Bronchial epithelial cell (primary cell): ENCODE measurements at regions not wholly inside any gene's neighbourhood (a gene's known extent, or its start where the extent isn't known, plus 50 kb on each side); places are given as distances from the start of the nearest gene placed in this dataset.

Source experiments
- DNase-seq: peaks from one replicate; pipeline ENCODE4 v3.0.0-alpha.2; 2010; ENCODE audit warnings: low read depth
- FAIRE-seq: peaks from 2 replicates; lab custom pipeline; 2011; peaks lifted over from hg19 to GRCh38; lab: Jason Lieb, UNC
- H3K27me3 ChIP-seq: 2 replicates; pipeline ENCODE4 v1.5.1; 2011; ENCODE audit warnings: low read length; ENCODE audit not compliant: control insufficient read depth, insufficient read depth
- H3K36me3 ChIP-seq: 2 replicates; pipeline ENCODE4 v1.5.1; 2011; ENCODE audit warnings: low read length; ENCODE audit not compliant: control insufficient read depth, insufficient read depth
- H3K4me3 ChIP-seq: 2 replicates; pipeline ENCODE4 v1.5.1; 2011; ENCODE audit warnings: mild to moderate bottlenecking, low read depth, low read length, control low read depth
- TF ChIP-seq, protein P1 (sequence below): IDR thresholded peaks from 2 replicates; pipeline ENCODE4 v1.5.1; 2011; ENCODE audit warnings: mild to moderate bottlenecking, moderate library complexity, low read length, control low read depth, inconsistent platforms; ENCODE audit not compliant: insufficient read depth, severe bottlenecking

DNA sequence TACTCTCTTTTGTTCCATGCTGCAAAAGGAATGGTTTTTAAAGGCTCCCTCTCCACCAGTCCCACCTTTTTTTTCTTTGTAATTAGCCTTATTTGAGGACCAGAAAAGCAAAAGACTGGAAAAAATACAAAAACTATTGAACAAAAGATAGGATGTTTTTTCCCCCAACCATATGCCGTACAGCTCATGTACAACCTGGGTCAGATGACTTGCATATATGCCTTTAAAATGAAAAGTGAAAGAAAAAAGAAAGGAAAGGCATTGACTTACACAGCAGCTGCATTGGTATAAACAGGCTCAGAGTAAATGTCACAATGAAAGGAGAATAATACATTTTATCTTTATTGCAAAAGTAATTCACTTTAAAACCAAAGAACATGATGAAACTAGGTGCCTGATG is 69.5 kb upstream of the CMC1 start:
- no peak for FAIRE-seq
- TF ChIP-seq, protein P1, sequence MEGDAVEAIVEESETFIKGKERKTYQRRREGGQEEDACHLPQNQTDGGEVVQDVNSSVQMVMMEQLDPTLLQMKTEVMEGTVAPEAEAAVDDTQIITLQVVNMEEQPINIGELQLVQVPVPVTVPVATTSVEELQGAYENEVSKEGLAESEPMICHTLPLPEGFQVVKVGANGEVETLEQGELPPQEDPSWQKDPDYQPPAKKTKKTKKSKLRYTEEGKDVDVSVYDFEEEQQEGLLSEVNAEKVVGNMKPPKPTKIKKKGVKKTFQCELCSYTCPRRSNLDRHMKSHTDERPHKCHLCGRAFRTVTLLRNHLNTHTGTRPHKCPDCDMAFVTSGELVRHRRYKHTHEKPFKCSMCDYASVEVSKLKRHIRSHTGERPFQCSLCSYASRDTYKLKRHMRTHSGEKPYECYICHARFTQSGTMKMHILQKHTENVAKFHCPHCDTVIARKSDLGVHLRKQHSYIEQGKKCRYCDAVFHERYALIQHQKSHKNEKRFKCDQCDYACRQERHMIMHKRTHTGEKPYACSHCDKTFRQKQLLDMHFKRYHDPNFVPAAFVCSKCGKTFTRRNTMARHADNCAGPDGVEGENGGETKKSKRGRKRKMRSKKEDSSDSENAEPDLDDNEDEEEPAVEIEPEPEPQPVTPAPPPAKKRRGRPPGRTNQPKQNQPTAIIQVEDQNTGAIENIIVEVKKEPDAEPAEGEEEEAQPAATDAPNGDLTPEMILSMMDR: no peak
- H3K4me3 ChIP-seq: no peak overlapping the region
- H3K27me3 ChIP-seq: no peaks in the 10 kb centered on the region
- DNase-seq: no peak
- no peaks in the 10 kb centered on the region for H3K36me3 ChIP-seq

DNA sequence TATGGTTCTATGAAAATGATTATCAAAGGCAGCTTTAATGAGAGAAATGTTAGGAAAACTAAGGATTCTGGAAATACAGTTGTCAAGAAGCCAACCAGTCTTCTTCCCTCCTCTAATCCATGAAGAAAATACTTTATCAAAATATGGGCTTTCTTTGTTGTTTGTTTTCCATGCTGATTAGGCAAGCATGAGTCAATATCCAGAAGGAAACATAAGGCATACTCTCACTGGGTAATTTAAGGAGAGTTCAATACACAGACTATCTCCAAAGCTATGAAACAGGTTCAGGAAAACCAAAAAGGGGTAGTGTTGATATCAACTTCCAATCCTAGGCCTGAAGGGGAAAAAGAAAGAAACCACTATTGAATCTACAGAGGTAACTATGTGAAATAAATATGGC is 68.7 kb upstream of the CMC1 start:
- no peak overlapping the region for H3K4me3 ChIP-seq
- no peak for FAIRE-seq
- no peaks in the 10 kb centered on the region for H3K36me3 ChIP-seq
- TF ChIP-seq, protein P1: no peak
- peak; percentile 7 for DNase-seq
- no peaks in the 10 kb centered on the region for H3K27me3 ChIP-seq

DNA sequence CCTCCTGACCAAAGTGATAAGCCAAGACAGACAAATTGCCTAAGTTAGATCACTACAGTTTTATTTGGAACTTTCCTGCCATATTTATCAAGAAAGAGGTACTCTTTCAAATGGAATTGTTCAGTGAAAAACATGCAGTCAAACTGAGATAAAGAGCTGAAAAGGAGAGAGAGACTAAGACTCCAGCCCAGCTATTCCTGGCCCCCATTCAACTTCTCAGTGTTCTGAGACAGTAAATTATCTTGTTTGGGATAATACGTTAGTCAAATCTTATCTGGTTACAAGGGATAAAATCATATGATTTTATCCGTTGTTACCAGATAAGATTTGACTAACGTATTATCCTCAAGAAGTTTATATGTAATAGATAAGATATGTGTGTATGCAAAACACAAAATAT is 67.6 kb upstream of the CMC1 start:
- Histone ChIP-seq H3K4me3 (no peak overlapping the region), H3K36me3 (no peaks in the 10 kb centered on the region), H3K27me3 (no peaks in the 10 kb centered on the region)
- TF ChIP-seq, protein P1: no peak
- DNase-seq: no peak
- no peak for FAIRE-seq

DNA sequence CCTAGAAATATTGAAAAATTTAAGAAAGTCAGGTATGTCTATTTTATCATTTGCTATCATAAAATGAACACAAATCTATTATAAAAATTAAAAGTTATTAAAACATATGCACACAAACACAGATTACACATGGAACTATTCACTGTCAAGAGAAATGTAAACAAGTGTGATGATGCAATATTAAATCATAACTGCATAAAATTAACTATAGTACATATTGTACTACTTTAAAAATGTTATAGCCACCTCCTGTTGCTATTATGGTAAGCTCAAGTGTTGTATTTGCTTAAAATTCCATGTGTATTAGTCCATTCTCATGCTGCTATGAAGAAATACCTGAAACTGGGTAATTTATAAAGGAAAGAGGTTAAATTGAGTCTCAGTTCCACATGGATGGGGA is 54.7 kb upstream of the CMC1 start:
- no peak overlapping the region for H3K4me3 ChIP-seq
- H3K27me3 ChIP-seq: no peaks in the 10 kb centered on the region
- no peak for FAIRE-seq
- DNase-seq: peak; percentile 10
- H3K36me3 ChIP-seq: no peaks in the 10 kb centered on the region
- TF ChIP-seq, protein P1: no peak

DNA sequence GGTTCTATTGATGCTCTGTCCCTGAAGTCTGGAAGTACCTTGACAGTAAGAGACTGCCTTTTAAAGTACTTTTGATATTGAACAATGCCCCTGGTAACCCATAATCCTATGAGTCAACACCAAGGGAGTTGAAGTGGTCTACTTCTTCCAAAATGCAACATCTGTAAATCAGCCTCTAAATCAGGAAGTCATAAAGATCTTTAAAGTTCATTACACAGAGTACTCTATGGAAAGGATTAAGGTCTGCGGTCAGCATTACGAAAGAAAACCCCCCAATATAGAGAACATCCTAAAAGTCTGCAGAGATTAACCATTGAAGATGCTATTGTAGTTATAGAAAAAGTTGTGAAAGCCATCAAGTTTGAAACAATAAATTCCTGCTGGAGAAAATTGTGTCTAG is 52.7 kb upstream of the CMC1 start:
- TF ChIP-seq, protein P1: no peak
- no peak for DNase-seq
- no peak for FAIRE-seq
- Histone ChIP-seq H3K27me3 (no peaks in the 10 kb centered on the region), H3K4me3 (no peak overlapping the region), H3K36me3 (no peaks in the 10 kb centered on the region)

DNA sequence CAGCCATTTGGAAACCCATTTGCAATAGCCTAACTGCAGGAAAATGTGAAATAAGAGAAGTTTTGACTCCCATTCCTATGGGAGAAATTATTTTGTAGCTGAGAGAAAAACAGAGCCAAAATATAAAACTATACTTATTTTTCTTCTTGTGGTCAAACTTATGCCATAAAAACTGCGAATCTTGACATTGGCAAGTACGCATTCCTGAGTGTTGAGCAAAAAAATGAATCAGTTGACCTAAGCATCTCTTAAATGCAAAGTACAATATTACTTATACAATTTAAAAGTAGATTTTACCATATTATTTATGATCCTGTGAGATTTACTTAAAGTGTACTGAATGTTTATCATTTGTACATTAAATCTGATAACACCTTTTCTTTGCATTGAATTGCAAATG is 50.1 kb upstream of the CMC1 start:
- no peaks in the 10 kb centered on the region for H3K36me3 ChIP-seq
- no peak for DNase-seq
- FAIRE-seq: no peak
- H3K4me3 ChIP-seq: no peak overlapping the region
- TF ChIP-seq, protein P1: no peak
- H3K27me3 ChIP-seq: no peaks in the 10 kb centered on the region
